GM18858 (cell line): ENCODE measurements at regions not wholly inside any gene's neighbourhood (a gene's known extent, or its start where the extent isn't known, plus 50 kb on each side); places are given as distances from the start of the nearest gene placed in this dataset.
"Not testable (repeated sequence)": the region's sequence is repeated elsewhere in the genome, so short reads cannot be mapped to it uniquely, and the experiment has no call there.

ENCODE experiments used
- ATAC-seq: cut with Tn5 transposase; IDR thresholded peaks from one replicate; pipeline ENCODE4 v1.9.1; 2021; ENCODE audit not compliant: unreplicated experiment

- ATAC-seq = no peak
These were observed 382.3 kb upstream of the ZFP42 start for GRCh38 chr4:187613089-187613839.

GRCh38 chr4:187615972-187616371 is 379.6 kb upstream of the ZFP42 start:
- no peak for ATAC-seq

GRCh38 chr4:187617113-187617512 is 378.5 kb upstream of the ZFP42 start:
- ATAC-seq = no peak

- ATAC-seq = no peak
These were observed 376.8 kb upstream of the ZFP42 start for GRCh38 chr4:187618701-187619281.

- no peak for ATAC-seq
These were observed 376.3 kb upstream of the ZFP42 start for GRCh38 chr4:187619319-187619718.

GRCh38 chr4:187632260-187632995 is 363.1 kb upstream of the ZFP42 start:
- no peak for ATAC-seq

- ATAC-seq = no peak
These were observed 362.3 kb upstream of the ZFP42 start for GRCh38 chr4:187633245-187633644.

GRCh38 chr4:187656959-187657358 is 338.6 kb upstream of the ZFP42 start:
- no peak for ATAC-seq

- no peak for ATAC-seq
These were observed 332.5 kb upstream of the ZFP42 start for GRCh38 chr4:187663076-187663475.

GRCh38 chr4:187664011-187664410 is 331.6 kb upstream of the ZFP42 start:
- no peak for ATAC-seq

- ATAC-seq = no peak
These were observed 330.5 kb upstream of the ZFP42 start for GRCh38 chr4:187665086-187665485.

GRCh38 chr4:187666034-187666433 is 329.5 kb upstream of the ZFP42 start:
- no peak for ATAC-seq

- no peak for ATAC-seq
These were observed 328.7 kb upstream of the ZFP42 start for GRCh38 chr4:187666697-187667494.

- no peak for ATAC-seq
These were observed 327.0 kb upstream of the ZFP42 start for GRCh38 chr4:187668526-187669082.

GRCh38 chr4:187671521-187671920 is 324.1 kb upstream of the ZFP42 start:
- not testable (repeated sequence) for ATAC-seq

GRCh38 chr4:187671958-187672357 is 323.6 kb upstream of the ZFP42 start:
- ATAC-seq = not testable (repeated sequence)

GRCh38 chr4:187672526-187672925 is 323.0 kb upstream of the ZFP42 start:
- not testable (repeated sequence) for ATAC-seq

GRCh38 chr4:187679450-187679849 is 316.1 kb upstream of the ZFP42 start:
- no peak for ATAC-seq

GRCh38 chr4:187685247-187685646 is 310.3 kb upstream of the ZFP42 start:
- no peak for ATAC-seq

GRCh38 chr4:187687697-187688096 is 307.9 kb upstream of the ZFP42 start:
- ATAC-seq = no peak

- ATAC-seq = no peak
These were observed 302.9 kb upstream of the ZFP42 start for GRCh38 chr4:187692626-187693025.
